ENCODE measurements at regions not wholly inside any gene's neighbourhood (a gene's known extent, or its start where the extent isn't known, plus 50 kb on each side); places are given as distances from the start of the nearest gene placed in this dataset.

DNA sequence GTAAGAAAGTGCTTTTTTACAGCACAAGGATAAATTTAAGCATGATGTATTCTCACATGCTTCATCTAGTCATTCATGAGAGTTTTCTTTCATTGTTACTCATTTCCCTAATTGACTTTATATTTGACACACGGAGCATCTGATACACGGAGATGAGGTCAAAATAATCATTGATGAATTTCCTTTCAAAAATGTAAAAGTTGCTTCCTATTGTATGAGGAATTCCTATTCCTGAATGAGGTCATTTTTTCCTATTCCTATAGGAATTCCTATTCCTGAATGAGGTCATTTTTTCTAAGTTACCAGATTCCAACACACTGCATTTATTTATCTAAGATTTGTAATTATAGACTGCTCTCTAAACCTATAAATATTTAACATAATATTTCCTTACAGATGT lies 316.7 kb upstream of the KITLG start:
- TF ChIP-seq, protein P1, sequence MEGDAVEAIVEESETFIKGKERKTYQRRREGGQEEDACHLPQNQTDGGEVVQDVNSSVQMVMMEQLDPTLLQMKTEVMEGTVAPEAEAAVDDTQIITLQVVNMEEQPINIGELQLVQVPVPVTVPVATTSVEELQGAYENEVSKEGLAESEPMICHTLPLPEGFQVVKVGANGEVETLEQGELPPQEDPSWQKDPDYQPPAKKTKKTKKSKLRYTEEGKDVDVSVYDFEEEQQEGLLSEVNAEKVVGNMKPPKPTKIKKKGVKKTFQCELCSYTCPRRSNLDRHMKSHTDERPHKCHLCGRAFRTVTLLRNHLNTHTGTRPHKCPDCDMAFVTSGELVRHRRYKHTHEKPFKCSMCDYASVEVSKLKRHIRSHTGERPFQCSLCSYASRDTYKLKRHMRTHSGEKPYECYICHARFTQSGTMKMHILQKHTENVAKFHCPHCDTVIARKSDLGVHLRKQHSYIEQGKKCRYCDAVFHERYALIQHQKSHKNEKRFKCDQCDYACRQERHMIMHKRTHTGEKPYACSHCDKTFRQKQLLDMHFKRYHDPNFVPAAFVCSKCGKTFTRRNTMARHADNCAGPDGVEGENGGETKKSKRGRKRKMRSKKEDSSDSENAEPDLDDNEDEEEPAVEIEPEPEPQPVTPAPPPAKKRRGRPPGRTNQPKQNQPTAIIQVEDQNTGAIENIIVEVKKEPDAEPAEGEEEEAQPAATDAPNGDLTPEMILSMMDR (conservative IDR thresholded peaks at IDR 0.05): no peak
- TF ChIP-seq EZH2 (IDR thresholded peaks at IDR 0.05; ENCODE audit: low read depth): no peak
